Nephron progenitor cell (in vitro differentiated cells): ENCODE measurements at regions not wholly inside any gene's neighbourhood (a gene's known extent, or its start where the extent isn't known, plus 50 kb on each side); places are given as distances from the start of the nearest gene placed in this dataset.
"Not testable (repeated sequence)": the region's sequence is repeated elsewhere in the genome, so short reads cannot be mapped to it uniquely, and the experiment has no call there.

Source experiments
- DNase-seq: peaks from one replicate; pipeline ENCODE4 v3.0.0; 2021
- H3K27ac Mint-ChIP-seq: 2 replicates; pipeline ENCODE4 v1.8.0; 2021; ENCODE audit warnings: mild to moderate bottlenecking, moderate library complexity, mixed read lengths
- H3K27me3 Mint-ChIP-seq: 2 replicates; pipeline ENCODE4 v1.8.0; 2021; ENCODE audit warnings: mild to moderate bottlenecking, low read depth, mixed read lengths; ENCODE audit not compliant: poor library complexity
- H3K36me3 Mint-ChIP-seq: 2 replicates; pipeline ENCODE4 v1.8.0; 2021; ENCODE audit warnings: low read depth, mixed read lengths
- H3K4me1 Mint-ChIP-seq: 2 replicates; pipeline ENCODE4 v1.8.0; 2021; ENCODE audit warnings: mixed read lengths
- H3K4me3 Mint-ChIP-seq: 2 replicates; pipeline ENCODE4 v1.8.0; 2021; ENCODE audit warnings: mild to moderate bottlenecking, moderate library complexity, mixed read lengths
- H3K9me3 Mint-ChIP-seq: 2 replicates; pipeline ENCODE4 v1.8.0; 2021; ENCODE audit warnings: mild to moderate bottlenecking, moderate library complexity, mixed read lengths
- CTCF ChIP-seq: fragments of 200-600 bp; sonication (generic); IDR thresholded peaks from 2 replicates; pipeline ENCODE4 v1.5.0; 2021; ENCODE audit warnings: antibody characterized with exemption

DNA sequence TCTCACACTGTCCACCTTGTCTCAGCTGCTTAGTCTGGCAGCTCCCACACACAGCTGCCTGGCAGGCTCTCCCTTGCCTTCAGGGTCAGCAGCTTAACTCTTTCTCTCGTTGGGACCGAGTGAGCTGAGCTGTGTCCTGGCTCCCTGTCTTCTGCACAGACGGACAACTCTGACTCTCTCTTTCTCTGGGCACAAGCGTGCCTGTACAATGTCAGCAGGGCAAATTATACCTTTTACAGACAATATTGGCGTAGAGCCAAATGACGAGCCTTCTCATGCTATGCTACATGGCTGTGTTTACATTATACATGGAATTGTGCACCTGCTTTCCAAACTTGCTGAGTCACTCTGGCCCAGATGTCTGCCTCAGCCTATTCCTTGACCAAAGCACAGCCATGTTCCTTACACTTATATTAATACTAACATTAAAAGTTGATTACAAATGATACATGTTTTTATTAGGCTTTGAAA lies 188.6 kb downstream of the CYLC2 start:
- DNase-seq = no peak
- peaks cover 3% of the 10 kb centered on the region for H3K27me3 Mint-ChIP-seq
- H3K36me3 Mint-ChIP-seq = no peaks in the 10 kb centered on the region
- peaks cover 16% of the 10 kb centered on the region for H3K9me3 Mint-ChIP-seq
- no peaks in the 10 kb centered on the region for H3K4me1 Mint-ChIP-seq
- H3K27ac Mint-ChIP-seq = peak overlapping the region; percentile 80
- no peak overlapping the region for H3K4me3 Mint-ChIP-seq
- no peak for TF ChIP-seq CTCF

- Mint-ChIP-seq H3K27ac (no peak overlapping the region), H3K36me3 (no peaks in the 10 kb centered on the region), H3K4me3 (no peak overlapping the region), H3K27me3 (peaks cover 3% of the 10 kb centered on the region), H3K4me1 (no peaks in the 10 kb centered on the region), H3K9me3 (peaks cover 16% of the 10 kb centered on the region)
- no peak for TF ChIP-seq CTCF
- DNase-seq = no peak
Measured at GRCh38 chr9:103186959-103187358, 191.8 kb downstream of the CYLC2 start.

- no peak overlapping the region for H3K4me3 Mint-ChIP-seq
- no peak overlapping the region for H3K27ac Mint-ChIP-seq
- H3K36me3 Mint-ChIP-seq = no peaks in the 10 kb centered on the region
- H3K4me1 Mint-ChIP-seq = no peaks in the 10 kb centered on the region
- H3K9me3 Mint-ChIP-seq = peaks cover 16% of the 10 kb centered on the region
- no peak for TF ChIP-seq CTCF
- DNase-seq = no peak
- H3K27me3 Mint-ChIP-seq = no peaks in the 10 kb centered on the region
Measured at GRCh38 chr9:103188781-103189350, 193.7 kb downstream of the CYLC2 start.

DNA sequence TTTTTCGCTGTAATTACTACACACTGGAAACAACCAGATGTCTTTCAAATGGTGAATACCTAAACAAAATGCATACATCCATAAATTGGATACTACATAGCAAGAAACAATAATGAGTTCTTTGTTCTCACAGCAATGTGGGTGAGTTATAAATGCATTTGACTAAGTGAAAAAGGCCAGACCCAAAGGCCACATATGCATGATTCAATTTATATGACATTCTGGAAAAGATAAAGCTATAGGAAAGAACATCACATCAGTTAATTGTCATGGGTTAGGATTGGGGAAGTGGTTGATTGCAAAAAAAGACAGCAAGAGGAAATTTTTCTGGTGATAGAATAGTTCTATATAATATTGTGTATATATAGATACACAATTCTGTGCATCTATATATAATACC lies 198.9 kb downstream of the CYLC2 start:
- DNase-seq = no peak
- Mint-ChIP-seq H3K4me3 (no peak overlapping the region), H3K36me3 (no peaks in the 10 kb centered on the region), H3K9me3 (no peaks in the 10 kb centered on the region), H3K4me1 (no peaks in the 10 kb centered on the region), H3K27me3 (no peaks in the 10 kb centered on the region), H3K27ac (no peak overlapping the region)
- no peak for TF ChIP-seq CTCF

GRCh38 chr9:103203172-103203571 lies 208.0 kb downstream of the CYLC2 start:
- TF ChIP-seq CTCF = no peak
- Mint-ChIP-seq H3K9me3 (no peaks in the 10 kb centered on the region), H3K4me3 (no peak overlapping the region), H3K27ac (no peak overlapping the region), H3K4me1 (no peaks in the 10 kb centered on the region), H3K36me3 (no peaks in the 10 kb centered on the region), H3K27me3 (no peaks in the 10 kb centered on the region)
- no peak for DNase-seq

DNA sequence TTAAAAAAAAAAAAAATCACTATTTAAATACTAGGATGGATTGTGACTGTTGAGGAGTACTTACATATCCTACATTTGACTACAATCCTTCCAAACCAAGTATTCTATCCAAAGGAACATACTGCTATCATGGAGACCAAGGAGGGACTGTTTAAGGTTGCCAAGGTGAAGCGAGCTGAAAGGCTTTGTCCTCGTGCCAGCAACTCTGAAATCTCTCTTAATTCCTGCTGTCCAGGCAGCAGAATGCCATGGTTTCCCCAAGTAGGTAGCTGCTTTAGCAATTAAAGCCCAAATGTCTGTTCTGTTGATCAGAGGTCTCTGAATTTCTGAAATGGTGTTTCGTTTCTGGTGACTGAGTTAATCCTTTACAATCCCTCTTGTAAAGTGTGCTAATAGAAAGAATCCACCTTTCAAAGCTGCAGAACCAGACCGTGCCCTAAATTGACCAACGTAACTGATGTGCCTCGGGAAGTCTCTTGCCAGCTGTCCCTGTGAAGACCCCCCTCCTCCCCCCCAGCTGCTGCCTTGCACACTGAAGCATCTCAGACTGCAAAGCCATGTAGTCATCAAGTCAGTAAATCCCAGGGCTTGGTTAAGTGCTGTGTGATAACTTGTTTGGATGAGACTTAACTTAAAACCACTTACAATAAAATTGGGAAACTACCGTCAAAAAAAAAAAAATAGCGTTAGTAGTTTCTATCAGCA lies 210.9 kb downstream of the CYLC2 start:
- not testable (repeated sequence) for H3K4me1 Mint-ChIP-seq, H3K27ac Mint-ChIP-seq, DNase-seq, H3K36me3 Mint-ChIP-seq, H3K4me3 Mint-ChIP-seq, H3K27me3 Mint-ChIP-seq
- H3K9me3 Mint-ChIP-seq = peaks cover 16% of the 10 kb centered on the region
